Peyer's patch (tissue), 4 donors: ENCODE measurements at regions not wholly inside any gene's neighbourhood (a gene's known extent, or its start where the extent isn't known, plus 50 kb on each side); places are given as distances from the start of the nearest gene placed in this dataset.

ENCODE experiments used
- CTCF ChIP-seq, 6 experiments: fragments of 450-650 bp in 4 of 6; fragments of 200-600 bp in 2 of 6; sonication (generic) in 1 of 6; IDR thresholded peaks; one replicate each; pipeline ENCODE4 v1.5.1; 2017 to 2019; ENCODE audit warnings: antibody characterized with exemption in 6 of 6, mild to moderate bottlenecking in 3 of 6, moderate library complexity in 1 of 6
- POLR2A ChIP-seq, 2 donors: fragments of 450-650 bp; IDR thresholded peaks; one replicate each; pipeline ENCODE4 v1.5.1; 2017; ENCODE audit warnings: antibody characterized with exemption in 2 of 2, mild to moderate bottlenecking in 2 of 2, moderate library complexity in 2 of 2

DNA sequence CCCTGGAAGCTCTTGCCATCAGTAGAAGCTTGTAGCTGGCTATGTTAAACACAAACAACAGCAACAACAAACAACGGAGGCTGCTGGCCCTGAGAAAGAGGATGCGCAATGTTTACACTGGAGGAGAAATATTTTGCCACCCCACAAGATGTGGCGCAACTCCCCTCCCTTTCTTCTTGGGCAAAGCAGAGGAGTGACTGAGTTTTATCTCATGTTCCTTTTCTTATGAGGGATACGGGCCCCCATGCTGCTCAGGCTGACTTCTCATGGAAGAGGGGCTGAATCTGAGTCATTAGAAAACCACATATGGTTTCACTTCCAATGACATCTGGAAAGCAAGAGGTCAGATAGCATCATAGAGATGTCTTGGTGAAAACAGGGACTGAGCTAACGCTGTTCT, 75.9 kb upstream of the HDDC2 start:
- TF ChIP-seq CTCF (IDR thresholded peaks at IDR 0.05) (no peak), POLR2A (IDR thresholded peaks at IDR 0.05) (no peak)
